GM23338 (cell line): ENCODE measurements at regions not wholly inside any gene's neighbourhood (a gene's known extent, or its start where the extent isn't known, plus 50 kb on each side); places are given as distances from the start of the nearest gene placed in this dataset.

ENCODE experiments used
- ATAC-seq: fragments of 200-7000 bp; cut with Tn5 transposase; 3 replicates; pipeline ENCODE4 v1.9.1; 2020
- DNase-seq: peaks from one replicate; pipeline ENCODE4 v3.0.0-alpha.2; 2015; ENCODE audit warnings: low spot score
- H2AFZ ChIP-seq: fragments of 200-600 bp; sonication (generic); 2 replicates; pipeline ENCODE4 v1.8.0; 2016; ENCODE audit warnings: antibody characterized with exemption, mild to moderate bottlenecking, moderate library complexity
- H3F3A ChIP-seq: fragments of 200-600 bp; sonication (generic); replicated peaks from 2 replicates; pipeline ENCODE4 v1.8.0; 2017; ENCODE audit warnings: antibody characterized with exemption, mixed run types, low read depth
- H3K27ac ChIP-seq: fragments of 200-600 bp; sonication (generic); 2 replicates; pipeline ENCODE4 v1.6.1; 2016; ENCODE audit warnings: low read depth
- H3K27me3 ChIP-seq: fragments of 200-600 bp; sonication (generic); 2 replicates; pipeline ENCODE4 v1.8.0; 2016; ENCODE audit warnings: mild to moderate bottlenecking, mixed run types, moderate library complexity; ENCODE audit not compliant: insufficient read depth
- H3K36me3 ChIP-seq: fragments of 200-600 bp; sonication (generic); 2 replicates; pipeline ENCODE4 v1.8.0; 2016; ENCODE audit warnings: mild to moderate bottlenecking; ENCODE audit not compliant: insufficient read depth
- H3K4me1 ChIP-seq: fragments of 200-600 bp; sonication (generic); 2 replicates; pipeline ENCODE4 v1.8.0; 2016; ENCODE audit warnings: mild to moderate bottlenecking, moderate library complexity; ENCODE audit not compliant: insufficient read depth
- H3K4me2 ChIP-seq: fragments of 200-600 bp; sonication (generic); 2 replicates; pipeline ENCODE4 v1.7.1; 2017; ENCODE audit warnings: mixed run types
- H3K4me3 ChIP-seq: fragments of 200-600 bp; sonication (generic); 2 replicates; pipeline ENCODE4 v1.6.1; 2016; ENCODE audit warnings: mixed run types
- H3K79me2 ChIP-seq: fragments of 200-600 bp; sonication (generic); replicated peaks from 2 replicates; pipeline ENCODE4 v1.8.0; 2017; ENCODE audit warnings: mild to moderate bottlenecking; ENCODE audit not compliant: insufficient read depth
- H3K9me2 ChIP-seq: fragments of 200-600 bp; sonication (generic); 2 replicates; pipeline ENCODE4 v1.8.0; 2017; ENCODE audit not compliant: insufficient read depth
- H4K20me1 ChIP-seq: fragments of 200-600 bp; sonication (generic); replicated peaks from 2 replicates; pipeline ENCODE4 v1.8.0; 2017; ENCODE audit warnings: mild to moderate bottlenecking; ENCODE audit not compliant: insufficient read depth
- H3K27ac Mint-ChIP-seq: 2 replicates; pipeline ENCODE4 v1.8.0; 2020; ENCODE audit warnings: inconsistent platforms, mild to moderate bottlenecking, moderate library complexity, mixed read lengths
- H3K27me3 Mint-ChIP-seq: 3 replicates; pipeline ENCODE4 v1.8.0; 2022; ENCODE audit warnings: low read depth, mild to moderate bottlenecking, moderate library complexity, mixed read lengths, inconsistent platforms; ENCODE audit not compliant: insufficient read depth, poor library complexity
- H3K36me3 Mint-ChIP-seq: 3 replicates; pipeline ENCODE4 v1.8.0; 2021; ENCODE audit warnings: low read depth, mild to moderate bottlenecking, inconsistent platforms, moderate library complexity, mixed read lengths
- H3K4me1 Mint-ChIP-seq: 3 replicates; pipeline ENCODE4 v1.8.0; 2020; ENCODE audit warnings: mild to moderate bottlenecking, inconsistent platforms, mixed read lengths
- H3K4me3 Mint-ChIP-seq: 3 replicates; pipeline ENCODE4 v1.8.0; 2021; ENCODE audit warnings: moderate library complexity, mild to moderate bottlenecking, inconsistent platforms, mixed read lengths
- H3K9me3 Mint-ChIP-seq: 3 replicates; pipeline ENCODE4 v1.8.0; 2020; ENCODE audit warnings: moderate library complexity, mild to moderate bottlenecking, inconsistent platforms, mixed read lengths
- CREB1 ChIP-seq: fragments of 250-450 bp; sonication (Bioruptor Pico); IDR thresholded peaks from 2 replicates; pipeline ENCODE4 v1.5.0; 2020; ENCODE audit warnings: low read depth, mild to moderate bottlenecking, moderate library complexity
- CTCF ChIP-seq, 2 experiments: fragments of 200-600 bp in 1 of 2; sonication (generic) in 1 of 2; conservative IDR thresholded peaks; 2 replicates each; pipeline versions ENCODE4 v1.5.1 to v1.6.1; 2016 to 2017; ENCODE audit warnings: antibody characterized with exemption in 2 of 2, low read depth in 2 of 2, mild to moderate bottlenecking in 2 of 2, moderate library complexity in 1 of 2
- EZH2 ChIP-seq: fragments of 200-600 bp; sonication (generic); IDR thresholded peaks from one replicate; pipeline ENCODE4 v1.8.0; 2017; ENCODE audit warnings: antibody characterized with exemption, mild to moderate bottlenecking, low read depth; ENCODE audit not compliant: unreplicated experiment
- EZH2phosphoT487 ChIP-seq: fragments of 200-600 bp; sonication (generic); IDR thresholded peaks from one replicate; pipeline ENCODE4 v1.8.1; 2018; ENCODE audit warnings: antibody characterized with exemption; ENCODE audit not compliant: unreplicated experiment
- JUNB ChIP-seq: IDR thresholded peaks from one replicate; pipeline ENCODE4 v1.6.1; 2016; ENCODE audit warnings: antibody characterized with exemption; ENCODE audit not compliant: unreplicated experiment
- NANOG ChIP-seq: IDR thresholded peaks from 2 replicates; pipeline ENCODE4 v1.6.1; 2016; ENCODE audit warnings: antibody characterized with exemption, borderline replicate concordance
- POLR2AphosphoS5 ChIP-seq: IDR thresholded peaks from 2 replicates; pipeline ENCODE4 v1.6.1; 2016; ENCODE audit warnings: antibody characterized with exemption, low read depth
- STAT1 ChIP-seq: IDR thresholded peaks from one replicate; pipeline ENCODE4 v1.6.1; 2016; ENCODE audit warnings: antibody characterized with exemption; ENCODE audit not compliant: unreplicated experiment
- ZNF114 ChIP-seq: fragments of 250-450 bp; sonication (Bioruptor Pico); IDR thresholded peaks from 2 replicates; pipeline ENCODE4 v1.5.0; 2020; ENCODE audit warnings: mild to moderate bottlenecking, moderate library complexity
- ZNF331 ChIP-seq: fragments of 250-450 bp; sonication (Bioruptor Pico); IDR thresholded peaks from 2 replicates; pipeline ENCODE4 v1.5.0; 2020; ENCODE audit warnings: low read depth, mild to moderate bottlenecking, moderate library complexity
- TF ChIP-seq, protein P1 (sequence below): IDR thresholded peaks from one replicate; pipeline ENCODE4 v1.6.1; 2018; ENCODE audit warnings: antibody characterized with exemption; ENCODE audit not compliant: unreplicated experiment
- TF ChIP-seq, protein P2 (sequence below): fragments of 250-450 bp; sonication (Bioruptor Pico); IDR thresholded peaks from 2 replicates; pipeline ENCODE4 v1.5.0; 2020; ENCODE audit warnings: mild to moderate bottlenecking, moderate library complexity
- TF ChIP-seq, protein P3 (sequence below): IDR thresholded peaks from 2 replicates; pipeline ENCODE4 v1.6.1; 2016; ENCODE audit warnings: antibody characterized with exemption

GRCh38 chr1:198105185-198105584 is 51.6 kb upstream of the NEK7 start:
- Histone ChIP-seq H3K27ac (no peak overlapping the region), H3K36me3 (no peaks in the 10 kb centered on the region), H3K79me2 (no peaks in the 10 kb centered on the region), H3K9me2 (peaks cover 9% of the 10 kb centered on the region; the same call in 1 of the 2 replicates), H3F3A (no peaks in the 10 kb centered on the region), H4K20me1 (no peaks in the 10 kb centered on the region), H3K27me3 (no peaks in the 10 kb centered on the region), H3K4me1 (no peaks in the 10 kb centered on the region), H3K4me2 (no peak overlapping the region), H2AFZ (peak overlapping the region; percentile 70; the same call in 1 of the 2 replicates), H3K4me3 (no peak overlapping the region)
- Mint-ChIP-seq H3K9me3 (no peaks in the 10 kb centered on the region), H3K36me3 (no peaks in the 10 kb centered on the region), H3K4me3 (no peak overlapping the region), H3K27ac (no peak overlapping the region), H3K27me3 (peaks cover 2% of the 10 kb centered on the region), H3K4me1 (no peaks in the 10 kb centered on the region)
- no peak for ATAC-seq
- TF ChIP-seq JUNB (no peak), NANOG (no peak), EZH2phosphoT487 (no peak), EZH2 (no peak), CREB1 (no peak), ZNF331 (CRISPR knock-in tag) (no peak), POLR2AphosphoS5 (no peak), CTCF (conservative IDR thresholded peaks at IDR 0.05; ENCODE audit: low read depth in 2 of 2) (no peak), ZNF114 (no peak), STAT1 (no peak)
- TF ChIP-seq, protein P1, sequence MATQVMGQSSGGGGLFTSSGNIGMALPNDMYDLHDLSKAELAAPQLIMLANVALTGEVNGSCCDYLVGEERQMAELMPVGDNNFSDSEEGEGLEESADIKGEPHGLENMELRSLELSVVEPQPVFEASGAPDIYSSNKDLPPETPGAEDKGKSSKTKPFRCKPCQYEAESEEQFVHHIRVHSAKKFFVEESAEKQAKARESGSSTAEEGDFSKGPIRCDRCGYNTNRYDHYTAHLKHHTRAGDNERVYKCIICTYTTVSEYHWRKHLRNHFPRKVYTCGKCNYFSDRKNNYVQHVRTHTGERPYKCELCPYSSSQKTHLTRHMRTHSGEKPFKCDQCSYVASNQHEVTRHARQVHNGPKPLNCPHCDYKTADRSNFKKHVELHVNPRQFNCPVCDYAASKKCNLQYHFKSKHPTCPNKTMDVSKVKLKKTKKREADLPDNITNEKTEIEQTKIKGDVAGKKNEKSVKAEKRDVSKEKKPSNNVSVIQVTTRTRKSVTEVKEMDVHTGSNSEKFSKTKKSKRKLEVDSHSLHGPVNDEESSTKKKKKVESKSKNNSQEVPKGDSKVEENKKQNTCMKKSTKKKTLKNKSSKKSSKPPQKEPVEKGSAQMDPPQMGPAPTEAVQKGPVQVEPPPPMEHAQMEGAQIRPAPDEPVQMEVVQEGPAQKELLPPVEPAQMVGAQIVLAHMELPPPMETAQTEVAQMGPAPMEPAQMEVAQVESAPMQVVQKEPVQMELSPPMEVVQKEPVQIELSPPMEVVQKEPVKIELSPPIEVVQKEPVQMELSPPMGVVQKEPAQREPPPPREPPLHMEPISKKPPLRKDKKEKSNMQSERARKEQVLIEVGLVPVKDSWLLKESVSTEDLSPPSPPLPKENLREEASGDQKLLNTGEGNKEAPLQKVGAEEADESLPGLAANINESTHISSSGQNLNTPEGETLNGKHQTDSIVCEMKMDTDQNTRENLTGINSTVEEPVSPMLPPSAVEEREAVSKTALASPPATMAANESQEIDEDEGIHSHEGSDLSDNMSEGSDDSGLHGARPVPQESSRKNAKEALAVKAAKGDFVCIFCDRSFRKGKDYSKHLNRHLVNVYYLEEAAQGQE, result no peak
- TF ChIP-seq, protein P2, sequence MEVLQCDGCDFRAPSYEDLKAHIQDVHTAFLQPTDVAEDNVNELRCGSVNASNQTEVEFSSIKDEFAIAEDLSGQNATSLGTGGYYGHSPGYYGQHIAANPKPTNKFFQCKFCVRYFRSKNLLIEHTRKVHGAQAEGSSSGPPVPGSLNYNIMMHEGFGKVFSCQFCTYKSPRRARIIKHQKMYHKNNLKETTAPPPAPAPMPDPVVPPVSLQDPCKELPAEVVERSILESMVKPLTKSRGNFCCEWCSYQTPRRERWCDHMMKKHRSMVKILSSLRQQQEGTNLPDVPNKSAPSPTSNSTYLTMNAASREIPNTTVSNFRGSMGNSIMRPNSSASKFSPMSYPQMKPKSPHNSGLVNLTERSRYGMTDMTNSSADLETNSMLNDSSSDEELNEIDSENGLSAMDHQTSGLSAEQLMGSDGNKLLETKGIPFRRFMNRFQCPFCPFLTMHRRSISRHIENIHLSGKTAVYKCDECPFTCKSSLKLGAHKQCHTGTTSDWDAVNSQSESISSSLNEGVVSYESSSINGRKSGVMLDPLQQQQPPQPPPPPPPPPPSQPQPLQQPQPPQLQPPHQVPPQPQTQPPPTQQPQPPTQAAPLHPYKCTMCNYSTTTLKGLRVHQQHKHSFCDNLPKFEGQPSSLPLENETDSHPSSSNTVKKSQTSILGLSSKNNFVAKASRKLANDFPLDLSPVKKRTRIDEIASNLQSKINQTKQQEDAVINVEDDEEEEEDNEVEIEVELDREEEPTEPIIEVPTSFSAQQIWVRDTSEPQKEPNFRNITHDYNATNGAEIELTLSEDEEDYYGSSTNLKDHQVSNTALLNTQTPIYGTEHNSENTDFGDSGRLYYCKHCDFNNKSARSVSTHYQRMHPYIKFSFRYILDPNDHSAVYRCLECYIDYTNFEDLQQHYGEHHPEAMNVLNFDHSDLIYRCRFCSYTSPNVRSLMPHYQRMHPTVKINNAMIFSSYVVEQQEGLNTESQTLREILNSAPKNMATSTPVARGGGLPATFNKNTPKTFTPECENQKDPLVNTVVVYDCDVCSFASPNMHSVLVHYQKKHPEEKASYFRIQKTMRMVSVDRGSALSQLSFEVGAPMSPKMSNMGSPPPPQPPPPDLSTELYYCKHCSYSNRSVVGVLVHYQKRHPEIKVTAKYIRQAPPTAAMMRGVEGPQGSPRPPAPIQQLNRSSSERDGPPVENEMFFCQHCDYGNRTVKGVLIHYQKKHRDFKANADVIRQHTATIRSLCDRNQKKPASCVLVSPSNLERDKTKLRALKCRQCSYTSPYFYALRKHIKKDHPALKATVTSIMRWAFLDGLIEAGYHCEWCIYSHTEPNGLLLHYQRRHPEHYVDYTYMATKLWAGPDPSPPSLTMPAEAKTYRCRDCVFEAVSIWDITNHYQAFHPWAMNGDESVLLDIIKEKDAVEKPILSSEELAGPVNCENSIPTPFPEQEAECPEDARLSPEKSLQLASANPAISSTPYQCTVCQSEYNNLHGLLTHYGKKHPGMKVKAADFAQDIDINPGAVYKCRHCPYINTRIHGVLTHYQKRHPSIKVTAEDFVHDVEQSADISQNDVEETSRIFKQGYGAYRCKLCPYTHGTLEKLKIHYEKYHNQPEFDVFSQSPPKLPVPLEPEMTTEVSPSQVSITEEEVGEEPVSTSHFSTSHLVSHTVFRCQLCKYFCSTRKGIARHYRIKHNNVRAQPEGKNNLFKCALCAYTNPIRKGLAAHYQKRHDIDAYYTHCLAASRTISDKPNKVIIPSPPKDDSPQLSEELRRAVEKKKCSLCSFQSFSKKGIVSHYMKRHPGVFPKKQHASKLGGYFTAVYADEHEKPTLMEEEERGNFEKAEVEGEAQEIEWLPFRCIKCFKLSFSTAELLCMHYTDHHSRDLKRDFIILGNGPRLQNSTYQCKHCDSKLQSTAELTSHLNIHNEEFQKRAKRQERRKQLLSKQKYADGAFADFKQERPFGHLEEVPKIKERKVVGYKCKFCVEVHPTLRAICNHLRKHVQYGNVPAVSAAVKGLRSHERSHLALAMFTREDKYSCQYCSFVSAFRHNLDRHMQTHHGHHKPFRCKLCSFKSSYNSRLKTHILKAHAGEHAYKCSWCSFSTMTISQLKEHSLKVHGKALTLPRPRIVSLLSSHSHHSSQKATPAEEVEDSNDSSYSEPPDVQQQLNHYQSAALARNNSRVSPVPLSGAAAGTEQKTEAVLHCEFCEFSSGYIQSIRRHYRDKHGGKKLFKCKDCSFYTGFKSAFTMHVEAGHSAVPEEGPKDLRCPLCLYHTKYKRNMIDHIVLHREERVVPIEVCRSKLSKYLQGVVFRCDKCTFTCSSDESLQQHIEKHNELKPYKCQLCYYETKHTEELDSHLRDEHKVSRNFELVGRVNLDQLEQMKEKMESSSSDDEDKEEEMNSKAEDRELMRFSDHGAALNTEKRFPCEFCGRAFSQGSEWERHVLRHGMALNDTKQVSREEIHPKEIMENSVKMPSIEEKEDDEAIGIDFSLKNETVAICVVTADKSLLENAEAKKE, result no peak
- TF ChIP-seq, protein P3, sequence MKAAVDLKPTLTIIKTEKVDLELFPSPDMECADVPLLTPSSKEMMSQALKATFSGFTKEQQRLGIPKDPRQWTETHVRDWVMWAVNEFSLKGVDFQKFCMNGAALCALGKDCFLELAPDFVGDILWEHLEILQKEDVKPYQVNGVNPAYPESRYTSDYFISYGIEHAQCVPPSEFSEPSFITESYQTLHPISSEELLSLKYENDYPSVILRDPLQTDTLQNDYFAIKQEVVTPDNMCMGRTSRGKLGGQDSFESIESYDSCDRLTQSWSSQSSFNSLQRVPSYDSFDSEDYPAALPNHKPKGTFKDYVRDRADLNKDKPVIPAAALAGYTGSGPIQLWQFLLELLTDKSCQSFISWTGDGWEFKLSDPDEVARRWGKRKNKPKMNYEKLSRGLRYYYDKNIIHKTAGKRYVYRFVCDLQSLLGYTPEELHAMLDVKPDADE, result no peak
- DNase-seq, result no peak
